ENCODE measurements at regions not wholly inside any gene's neighbourhood (a gene's known extent, or its start where the extent isn't known, plus 50 kb on each side); places are given as distances from the start of the nearest gene placed in this dataset.

DNA sequence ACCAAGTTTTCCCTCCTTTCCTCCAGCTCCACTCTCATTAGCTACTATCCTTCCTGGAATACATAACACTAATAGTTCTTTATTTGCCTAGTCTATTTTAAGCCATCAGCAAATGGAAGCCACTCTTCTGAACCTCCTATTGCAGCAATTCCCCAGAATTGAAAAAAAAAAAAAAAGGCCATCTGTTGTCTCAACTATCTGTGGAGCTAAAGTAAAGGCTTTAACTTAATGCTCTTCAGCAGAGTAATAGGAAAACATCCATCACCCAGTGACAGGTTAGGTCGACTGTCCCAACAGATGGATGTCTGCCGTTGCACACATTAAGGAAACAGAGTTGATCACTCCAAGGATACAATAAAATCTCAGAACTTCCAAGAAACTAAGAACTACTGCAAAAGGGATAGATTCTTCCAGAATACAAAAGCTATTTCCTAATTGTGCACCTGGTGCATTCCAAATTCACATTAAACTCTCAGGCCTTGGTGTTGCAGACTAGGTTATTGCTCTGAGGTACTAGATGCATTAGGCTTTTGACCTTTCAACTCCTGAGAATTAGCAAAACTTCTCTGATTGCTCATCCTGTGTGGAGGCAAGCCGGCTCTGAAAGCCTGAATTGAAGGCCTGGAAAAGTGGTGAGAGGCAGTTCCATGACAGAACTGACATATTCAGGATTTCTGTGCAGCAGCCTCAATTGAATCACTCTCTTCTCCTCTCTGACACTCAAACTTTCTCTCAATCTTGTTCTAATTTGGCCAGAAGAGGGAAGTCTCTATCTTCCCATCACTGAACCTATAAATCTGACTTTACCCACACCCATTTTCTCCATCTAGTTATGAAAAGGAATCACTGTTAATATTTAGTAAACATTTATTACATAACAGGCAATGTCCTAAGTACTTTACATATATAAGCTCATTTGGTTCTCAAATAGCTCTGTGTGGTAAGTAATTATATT lies 238.4 kb upstream of the HMGA2 start:
- Histone ChIP-seq H3K4me1 (ENCODE audit: insufficient read depth, low read length) (no peaks in the 10 kb centered on the region), H3K9me3 (ENCODE audit: insufficient read depth, low read depth, low read length) (no peaks in the 10 kb centered on the region), H3K27me3 (ENCODE audit: insufficient read depth, low read length) (no peaks in the 10 kb centered on the region), H3K4me3 (ENCODE audit: low read length) (no peak overlapping the region), H3K9ac (ENCODE audit: low read depth, low read length) (no peak overlapping the region), H3K27ac (ENCODE audit: low read length) (no peak overlapping the region), H3K36me3 (ENCODE audit: insufficient read depth, low read depth, low read length) (no peaks in the 10 kb centered on the region)

DNA sequence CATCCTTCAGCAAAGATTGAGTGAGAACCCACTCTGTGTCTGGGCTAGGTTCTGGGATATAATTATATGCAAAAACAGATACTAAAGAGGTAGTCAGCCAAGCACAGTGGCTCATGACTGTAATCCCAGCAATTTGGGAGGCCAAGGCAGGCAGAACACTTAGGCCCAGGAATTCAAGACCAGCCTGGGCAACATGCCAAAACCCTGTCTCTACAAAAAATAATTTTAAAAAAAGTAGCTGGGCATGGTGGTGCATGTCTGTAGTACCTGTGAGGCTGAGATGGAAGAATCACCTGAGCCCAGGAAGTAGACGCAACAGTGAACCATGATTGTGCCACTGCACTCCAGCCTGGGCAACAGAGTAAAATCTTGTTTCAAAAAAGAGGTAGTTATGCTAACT lies 237.5 kb upstream of the HMGA2 start:
- H3K27ac ChIP-seq (ENCODE audit: low read length): no peak overlapping the region
- no peaks in the 10 kb centered on the region for H3K27me3 ChIP-seq (ENCODE audit: insufficient read depth, low read length)
- no peaks in the 10 kb centered on the region for H3K4me1 ChIP-seq (ENCODE audit: insufficient read depth, low read length)
- no peaks in the 10 kb centered on the region for H3K9me3 ChIP-seq (ENCODE audit: insufficient read depth, low read depth, low read length)
- H3K4me3 ChIP-seq (ENCODE audit: low read length): no peak overlapping the region
- no peak overlapping the region for H3K9ac ChIP-seq (ENCODE audit: low read depth, low read length)
- no peaks in the 10 kb centered on the region for H3K36me3 ChIP-seq (ENCODE audit: insufficient read depth, low read depth, low read length)

DNA sequence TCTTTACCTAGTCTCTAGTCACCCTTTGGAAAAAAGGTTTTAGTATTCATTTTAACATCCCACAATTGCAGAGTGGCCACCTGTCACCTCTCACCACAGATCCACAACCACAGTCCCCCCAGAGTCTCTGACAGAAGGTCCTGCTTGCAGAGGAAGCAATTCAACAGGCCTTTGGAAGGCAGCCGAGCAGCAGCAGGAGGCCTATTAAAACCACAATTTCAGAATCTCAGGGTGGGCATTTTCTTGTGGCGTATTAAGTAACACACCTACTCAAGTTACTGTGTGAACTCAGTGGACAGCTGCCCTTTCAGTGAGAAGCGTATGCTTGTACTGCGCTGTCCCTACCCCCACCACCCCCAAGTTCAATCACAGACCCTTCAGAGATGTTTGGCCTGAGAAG lies 234.0 kb upstream of the HMGA2 start:
- Histone ChIP-seq H3K4me1 (ENCODE audit: insufficient read depth, low read length) (peaks cover 14% of the 10 kb centered on the region), H3K27me3 (ENCODE audit: insufficient read depth, low read length) (no peaks in the 10 kb centered on the region), H3K9ac (ENCODE audit: low read depth, low read length) (no peak overlapping the region), H3K36me3 (ENCODE audit: insufficient read depth, low read depth, low read length) (no peaks in the 10 kb centered on the region), H3K9me3 (ENCODE audit: insufficient read depth, low read depth, low read length) (no peaks in the 10 kb centered on the region), H3K27ac (ENCODE audit: low read length) (no peak overlapping the region), H3K4me3 (ENCODE audit: low read length) (no peak overlapping the region)

DNA sequence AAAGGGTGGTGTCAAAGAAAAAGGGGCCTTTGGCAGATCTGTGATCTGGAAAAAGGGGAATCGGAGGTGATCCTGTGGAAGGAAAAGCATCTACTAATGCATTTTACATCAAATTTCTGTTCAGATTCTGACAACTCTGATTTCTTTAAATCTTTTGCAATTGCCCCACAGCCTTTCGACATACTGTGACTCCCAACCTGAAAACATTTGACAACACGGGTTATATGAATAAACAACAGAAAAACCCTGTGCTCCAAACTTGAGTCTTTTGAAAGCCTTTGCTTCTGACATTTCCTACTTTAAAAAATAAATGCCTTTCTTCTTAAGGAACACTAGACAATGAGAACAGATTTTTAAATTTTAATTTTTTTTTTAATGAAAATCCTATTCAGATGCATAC lies 231.9 kb upstream of the HMGA2 start:
- no peak overlapping the region for H3K4me3 ChIP-seq (ENCODE audit: low read length)
- peaks cover 20% of the 10 kb centered on the region for H3K4me1 ChIP-seq (ENCODE audit: insufficient read depth, low read length)
- H3K9ac ChIP-seq (ENCODE audit: low read depth, low read length): no peak overlapping the region
- no peaks in the 10 kb centered on the region for H3K36me3 ChIP-seq (ENCODE audit: insufficient read depth, low read depth, low read length)
- H3K9me3 ChIP-seq (ENCODE audit: insufficient read depth, low read depth, low read length): no peaks in the 10 kb centered on the region
- H3K27me3 ChIP-seq (ENCODE audit: insufficient read depth, low read length): no peaks in the 10 kb centered on the region
- no peak overlapping the region for H3K27ac ChIP-seq (ENCODE audit: low read length)

DNA sequence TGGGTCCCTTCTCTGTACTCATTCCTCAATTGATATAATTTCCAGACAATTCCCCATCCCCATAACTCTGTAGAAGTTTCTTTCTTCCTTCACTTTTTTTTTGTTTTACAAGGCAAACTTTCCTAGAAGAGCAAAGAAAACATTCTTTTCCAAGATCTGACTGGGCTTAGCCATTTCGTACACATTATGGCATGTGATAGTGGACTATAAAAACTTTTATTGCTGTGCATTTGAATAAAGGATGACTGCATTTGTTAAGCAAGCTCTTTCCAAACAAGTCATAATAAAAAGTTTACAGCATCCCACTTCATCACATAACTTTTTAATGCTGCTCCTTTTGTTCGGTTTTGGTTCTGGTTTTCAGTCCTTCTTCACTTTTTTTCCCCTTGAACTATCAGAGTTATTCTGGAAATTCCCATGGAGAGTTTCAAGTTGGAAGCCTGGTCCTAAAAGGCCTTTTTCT lies 231.0 kb upstream of the HMGA2 start:
- Histone ChIP-seq H3K9ac (ENCODE audit: low read depth, low read length) (no peak overlapping the region), H3K9me3 (ENCODE audit: insufficient read depth, low read depth, low read length) (no peaks in the 10 kb centered on the region), H3K4me1 (ENCODE audit: insufficient read depth, low read length) (peaks cover 26% of the 10 kb centered on the region), H3K36me3 (ENCODE audit: insufficient read depth, low read depth, low read length) (no peaks in the 10 kb centered on the region), H3K27me3 (ENCODE audit: insufficient read depth, low read length) (no peaks in the 10 kb centered on the region), H3K4me3 (ENCODE audit: low read length) (no peak overlapping the region), H3K27ac (ENCODE audit: low read length) (no peak overlapping the region)

DNA sequence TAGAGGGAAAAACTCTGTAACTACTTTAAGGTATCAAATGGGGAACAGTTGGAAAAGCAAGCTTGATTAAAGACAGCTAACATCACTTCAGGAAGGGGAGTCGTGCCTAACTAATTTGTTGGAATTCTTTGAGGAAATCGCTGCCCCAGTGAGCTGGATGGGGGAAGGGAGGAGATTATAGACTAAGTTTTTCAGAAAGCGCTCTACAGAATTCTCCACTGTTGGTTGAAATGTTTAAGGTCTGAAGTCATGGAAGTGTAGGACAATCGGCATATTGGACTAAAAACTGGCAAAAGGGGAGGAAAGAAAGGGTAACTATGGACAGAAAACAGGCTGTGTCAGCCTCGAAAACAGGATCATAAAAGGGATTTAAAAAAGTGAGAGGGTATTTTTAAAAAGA lies 229.9 kb upstream of the HMGA2 start:
- Histone ChIP-seq H3K27me3 (ENCODE audit: insufficient read depth, low read length) (no peaks in the 10 kb centered on the region), H3K36me3 (ENCODE audit: insufficient read depth, low read depth, low read length) (no peaks in the 10 kb centered on the region), H3K27ac (ENCODE audit: low read length) (no peak overlapping the region), H3K9me3 (ENCODE audit: insufficient read depth, low read depth, low read length) (no peaks in the 10 kb centered on the region), H3K4me3 (ENCODE audit: low read length) (peak overlapping the region; percentile 47; the same call in 1 of the 2 replicates), H3K9ac (ENCODE audit: low read depth, low read length) (peak overlapping the region; percentile 32; the same call in 1 of the 2 replicates), H3K4me1 (ENCODE audit: insufficient read depth, low read length) (peaks cover 35% of the 10 kb centered on the region)

DNA sequence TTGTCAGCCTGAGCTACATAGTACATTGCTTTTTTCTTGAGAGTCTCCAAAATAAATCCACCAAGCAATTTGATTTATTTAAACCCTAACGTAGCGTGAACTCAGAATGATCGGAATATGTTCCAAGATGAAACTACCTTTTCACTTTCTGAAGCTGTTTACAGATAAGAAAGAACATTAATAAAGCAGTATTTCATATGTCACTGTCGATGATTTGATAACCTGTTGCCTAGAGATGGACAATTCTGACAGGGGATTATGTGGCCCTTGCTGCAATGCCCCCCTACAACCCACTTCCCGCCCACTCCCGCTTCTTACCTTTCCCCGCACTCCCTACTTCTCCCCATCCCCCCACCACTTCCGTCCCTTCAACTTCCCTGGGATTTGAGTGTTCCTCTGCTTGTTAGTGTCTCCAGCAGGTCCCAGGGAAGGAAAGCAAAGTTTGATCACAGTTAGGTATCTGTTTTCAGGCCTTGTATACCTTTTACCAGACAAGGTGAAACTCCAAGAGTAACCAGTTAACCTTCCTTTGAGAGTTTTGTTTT lies 229.2 kb upstream of the HMGA2 start:
- Histone ChIP-seq H3K27me3 (ENCODE audit: insufficient read depth, low read length) (no peaks in the 10 kb centered on the region), H3K9me3 (ENCODE audit: insufficient read depth, low read depth, low read length) (no peaks in the 10 kb centered on the region), H3K4me1 (ENCODE audit: insufficient read depth, low read length) (peaks cover 36% of the 10 kb centered on the region), H3K4me3 (ENCODE audit: low read length) (peak overlapping the region; percentile 47; the same call in 1 of the 2 replicates), H3K9ac (ENCODE audit: low read depth, low read length) (peak overlapping the region; percentile 50; the same call in 1 of the 2 replicates), H3K27ac (ENCODE audit: low read length) (no peak overlapping the region), H3K36me3 (ENCODE audit: insufficient read depth, low read depth, low read length) (no peaks in the 10 kb centered on the region)

DNA sequence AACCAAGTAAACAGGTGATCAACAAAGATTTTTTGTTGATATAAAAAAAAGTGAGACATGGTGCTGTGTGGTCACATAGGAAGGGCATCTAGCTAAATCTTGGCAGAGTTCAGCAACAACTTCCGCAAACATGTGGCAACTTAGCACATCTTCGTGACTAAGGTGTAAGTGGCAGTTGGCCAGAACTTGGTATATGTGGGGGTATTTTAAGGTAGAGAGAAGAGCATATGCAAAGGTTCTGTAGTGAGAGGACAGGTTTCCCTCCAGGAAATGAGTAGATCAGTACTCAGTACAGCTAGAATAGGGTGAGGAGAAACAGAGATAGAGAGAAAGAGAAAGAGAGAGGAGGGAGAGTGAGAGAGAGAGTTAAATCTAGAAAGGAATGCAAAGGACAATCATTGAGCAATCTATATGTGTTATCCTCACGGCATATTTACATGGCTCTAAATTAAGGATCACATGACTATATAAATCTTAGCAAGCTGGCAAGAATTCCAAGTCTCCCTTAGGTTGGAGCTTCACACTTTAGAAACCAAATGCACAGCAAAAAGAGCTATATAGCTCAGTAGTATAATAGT lies 227.7 kb upstream of the HMGA2 start:
- peaks cover 36% of the 10 kb centered on the region for H3K4me1 ChIP-seq (ENCODE audit: insufficient read depth, low read length)
- H3K4me3 ChIP-seq (ENCODE audit: low read length): no peak overlapping the region
- no peak overlapping the region for H3K9ac ChIP-seq (ENCODE audit: low read depth, low read length)
- no peaks in the 10 kb centered on the region for H3K36me3 ChIP-seq (ENCODE audit: insufficient read depth, low read depth, low read length)
- no peak overlapping the region for H3K27ac ChIP-seq (ENCODE audit: low read length)
- H3K27me3 ChIP-seq (ENCODE audit: insufficient read depth, low read length): no peaks in the 10 kb centered on the region
- H3K9me3 ChIP-seq (ENCODE audit: insufficient read depth, low read depth, low read length): no peaks in the 10 kb centered on the region

DNA sequence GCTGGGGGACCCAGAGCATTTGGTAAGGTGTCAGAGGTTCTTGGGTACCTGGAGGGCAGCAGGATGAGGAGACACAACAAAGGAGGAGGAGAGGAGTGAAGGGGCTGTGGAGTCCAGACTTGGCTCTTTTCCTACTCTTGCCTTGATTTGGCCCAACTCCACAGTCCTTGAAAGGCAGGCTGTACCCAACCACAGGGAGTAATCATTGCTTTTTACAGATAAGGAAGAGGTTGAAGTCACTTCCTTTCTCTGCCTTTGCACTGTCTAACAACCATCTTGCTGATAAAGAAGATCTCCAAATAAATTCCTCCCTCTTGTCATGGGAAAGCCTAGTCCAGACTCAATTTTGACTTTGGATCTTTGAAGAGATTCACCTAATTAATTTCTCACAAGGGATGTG lies 226.8 kb upstream of the HMGA2 start:
- H3K9ac ChIP-seq (ENCODE audit: low read depth, low read length): no peak overlapping the region
- H3K4me3 ChIP-seq (ENCODE audit: low read length): no peak overlapping the region
- H3K27ac ChIP-seq (ENCODE audit: low read length): no peak overlapping the region
- H3K9me3 ChIP-seq (ENCODE audit: insufficient read depth, low read depth, low read length): no peaks in the 10 kb centered on the region
- no peaks in the 10 kb centered on the region for H3K36me3 ChIP-seq (ENCODE audit: insufficient read depth, low read depth, low read length)
- peaks cover 36% of the 10 kb centered on the region for H3K4me1 ChIP-seq (ENCODE audit: insufficient read depth, low read length)
- H3K27me3 ChIP-seq (ENCODE audit: insufficient read depth, low read length): no peaks in the 10 kb centered on the region

DNA sequence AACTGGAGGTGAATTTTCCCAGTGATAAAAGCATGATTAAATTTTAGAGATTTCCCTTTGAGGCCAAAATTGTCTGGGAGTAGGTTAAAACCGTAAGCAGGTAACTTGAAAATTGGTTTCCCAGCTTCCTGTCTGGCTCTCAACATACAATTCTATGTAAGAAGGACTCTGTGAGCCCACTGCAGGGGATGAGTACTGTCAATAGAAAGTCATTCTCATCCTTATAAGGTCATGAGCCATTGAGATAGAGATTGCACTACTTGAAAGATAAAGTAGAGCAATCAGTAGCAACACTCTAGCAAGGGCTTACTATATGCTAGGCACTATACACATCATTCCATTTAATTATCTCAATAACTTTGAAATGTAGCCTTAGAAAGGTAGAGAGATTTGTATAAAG lies 225.6 kb upstream of the HMGA2 start:
- Histone ChIP-seq H3K9me3 (ENCODE audit: insufficient read depth, low read depth, low read length) (no peaks in the 10 kb centered on the region), H3K27me3 (ENCODE audit: insufficient read depth, low read length) (no peaks in the 10 kb centered on the region), H3K27ac (ENCODE audit: low read length) (no peak overlapping the region), H3K9ac (ENCODE audit: low read depth, low read length) (no peak overlapping the region), H3K4me1 (ENCODE audit: insufficient read depth, low read length) (peaks cover 39% of the 10 kb centered on the region), H3K4me3 (ENCODE audit: low read length) (no peak overlapping the region), H3K36me3 (ENCODE audit: insufficient read depth, low read depth, low read length) (no peaks in the 10 kb centered on the region)

DNA sequence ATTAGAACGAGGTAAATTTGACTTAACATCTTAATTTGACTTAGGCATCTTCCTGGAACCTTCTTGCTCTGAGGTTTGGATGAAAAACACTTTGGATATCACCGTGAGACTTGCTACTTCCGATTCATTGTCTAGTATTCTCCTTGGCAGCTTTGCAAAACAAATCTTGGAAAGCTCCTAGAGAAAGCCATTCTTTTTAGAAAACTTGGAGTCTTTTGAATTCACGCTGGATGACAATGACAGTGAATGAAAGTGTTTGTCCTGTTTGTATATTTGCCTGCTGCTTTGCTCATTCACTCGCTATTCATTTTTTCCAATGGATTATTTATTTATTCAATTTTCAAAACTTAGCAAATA lies 222.1 kb upstream of the HMGA2 start:
- Histone ChIP-seq H3K4me1 (ENCODE audit: insufficient read depth, low read length) (peaks cover 19% of the 10 kb centered on the region; the same call in 1 of the 2 replicates), H3K36me3 (ENCODE audit: insufficient read depth, low read depth, low read length) (no peaks in the 10 kb centered on the region), H3K27me3 (ENCODE audit: insufficient read depth, low read length) (no peaks in the 10 kb centered on the region), H3K27ac (ENCODE audit: low read length) (no peak overlapping the region), H3K4me3 (ENCODE audit: low read length) (no peak overlapping the region), H3K9me3 (ENCODE audit: insufficient read depth, low read depth, low read length) (no peaks in the 10 kb centered on the region), H3K9ac (ENCODE audit: low read depth, low read length) (no peak overlapping the region)

Data from iPS-20b (cell line).